Astrocyte (in vitro differentiated cells and primary cell): ENCODE measurements at regions not wholly inside any gene's neighbourhood (a gene's known extent, or its start where the extent isn't known, plus 50 kb on each side); places are given as distances from the start of the nearest gene placed in this dataset.

Experiments
- DNase-seq: peaks from one replicate; pipeline ENCODE4 v3.0.0-alpha.2; 2010; ENCODE audit warnings: low read depth
- FAIRE-seq: peaks from 2 replicates; lab custom pipeline; 2011; peaks lifted over from hg19 to GRCh38; lab: Jason Lieb, UNC
- H2AFZ ChIP-seq: 2 replicates; pipeline ENCODE4 v1.6.0; 2012; ENCODE audit warnings: low read depth, low read length, inconsistent platforms
- H3K27ac ChIP-seq: 2 replicates; pipeline ENCODE4 v1.5.1; 2011; ENCODE audit warnings: low read depth, low read length, inconsistent platforms
- H3K27me3 ChIP-seq: 2 replicates; pipeline ENCODE4 v1.6.0; 2011; ENCODE audit warnings: low read length, inconsistent platforms; ENCODE audit not compliant: insufficient read depth
- H3K36me3 ChIP-seq: 2 replicates; pipeline ENCODE4 v1.5.1; 2011; ENCODE audit warnings: low read length, inconsistent platforms; ENCODE audit not compliant: insufficient read depth
- H3K4me1 ChIP-seq: 2 replicates; pipeline ENCODE4 v1.5.1; 2011; ENCODE audit warnings: low read length, inconsistent platforms; ENCODE audit not compliant: insufficient read depth
- H3K4me2 ChIP-seq: 2 replicates; pipeline ENCODE4 v1.6.0; 2012; ENCODE audit warnings: low read length, inconsistent platforms
- H3K4me3 ChIP-seq: 2 replicates; pipeline ENCODE4 v1.5.1; 2011; ENCODE audit warnings: low read depth, mild to moderate bottlenecking, low read length, inconsistent platforms; ENCODE audit not compliant: insufficient read depth
- H3K79me2 ChIP-seq: 2 replicates; pipeline ENCODE4 v1.6.0; 2012; ENCODE audit warnings: mild to moderate bottlenecking, low read length, inconsistent platforms; ENCODE audit not compliant: insufficient read depth
- H3K9ac ChIP-seq: 2 replicates; pipeline ENCODE4 v1.6.0; 2012; ENCODE audit warnings: mild to moderate bottlenecking, low read length, inconsistent platforms
- H3K9me3 ChIP-seq: 2 replicates; pipeline ENCODE4 v1.5.1; 2012; ENCODE audit warnings: low read depth, mild to moderate bottlenecking, low read length, inconsistent platforms; ENCODE audit not compliant: insufficient read depth
- H4K20me1 ChIP-seq: 2 replicates; pipeline ENCODE4 v1.6.0; 2012; ENCODE audit warnings: low read length, inconsistent platforms; ENCODE audit not compliant: insufficient read depth
- H3K27ac Mint-ChIP-seq: one replicate; pipeline ENCODE4 v1.8.0; 2021; ENCODE audit warnings: mild to moderate bottlenecking, mixed read lengths; ENCODE audit not compliant: unreplicated experiment
- H3K27me3 Mint-ChIP-seq: one replicate; pipeline ENCODE4 v1.8.0; 2021; ENCODE audit warnings: low read depth, mixed read lengths; ENCODE audit not compliant: unreplicated experiment
- H3K36me3 Mint-ChIP-seq: one replicate; pipeline ENCODE4 v1.8.0; 2021; ENCODE audit warnings: low read depth, mixed read lengths; ENCODE audit not compliant: unreplicated experiment
- H3K4me1 Mint-ChIP-seq: one replicate; pipeline ENCODE4 v1.8.0; 2021; ENCODE audit warnings: low read depth, mixed read lengths; ENCODE audit not compliant: unreplicated experiment
- H3K4me3 Mint-ChIP-seq: one replicate; pipeline ENCODE4 v1.8.0; 2021; ENCODE audit warnings: mild to moderate bottlenecking, moderate library complexity, mixed read lengths; ENCODE audit not compliant: unreplicated experiment
- H3K9me3 Mint-ChIP-seq: one replicate; pipeline ENCODE4 v1.8.0; 2021; ENCODE audit warnings: mild to moderate bottlenecking, mixed read lengths; ENCODE audit not compliant: unreplicated experiment
- CTCF ChIP-seq: IDR thresholded peaks from 2 replicates; pipeline ENCODE4 v1.5.1; 2011; ENCODE audit warnings: low read depth, mild to moderate bottlenecking, inconsistent platforms, low read length, moderate library complexity; ENCODE audit not compliant: insufficient read depth
- EZH2 ChIP-seq: IDR thresholded peaks from 2 replicates; pipeline ENCODE4 v1.6.1; 2012; ENCODE audit warnings: mild to moderate bottlenecking, low read length, inconsistent platforms; ENCODE audit not compliant: insufficient read depth

GRCh38 chr5:124261848-124262247 lies 484.6 kb downstream of the ZNF608 start:
- Histone ChIP-seq H3K9ac (no peak overlapping the region), H3K79me2 (no peaks in the 10 kb centered on the region), H3K4me3 (no peak overlapping the region), H3K27ac (no peak overlapping the region), H3K4me2 (no peak overlapping the region), H2AFZ (no peak overlapping the region), H4K20me1 (no peaks in the 10 kb centered on the region), H3K27me3 (peaks cover 7% of the 10 kb centered on the region), H3K36me3 (no peaks in the 10 kb centered on the region), H3K4me1 (peaks cover 3% of the 10 kb centered on the region), H3K9me3 (no peaks in the 10 kb centered on the region)
- Mint-ChIP-seq H3K27ac (no peak overlapping the region), H3K27me3 (no peaks in the 10 kb centered on the region), H3K9me3 (no peaks in the 10 kb centered on the region), H3K4me3 (no peak overlapping the region), H3K36me3 (no peaks in the 10 kb centered on the region), H3K4me1 (no peaks in the 10 kb centered on the region)
- DNase-seq (no peak), FAIRE-seq (no peak)
- no peak for TF ChIP-seq CTCF
- TF ChIP-seq EZH2, result no peak

- Histone ChIP-seq H3K4me1 (peaks cover 3% of the 10 kb centered on the region), H3K36me3 (no peaks in the 10 kb centered on the region), H3K27ac (no peak overlapping the region), H3K79me2 (no peaks in the 10 kb centered on the region), H3K9ac (no peak overlapping the region), H3K27me3 (peaks cover 7% of the 10 kb centered on the region), H3K4me3 (no peak overlapping the region), H3K4me2 (no peak overlapping the region), H2AFZ (no peak overlapping the region), H3K9me3 (no peaks in the 10 kb centered on the region), H4K20me1 (no peaks in the 10 kb centered on the region)
- H3K9me3 Mint-ChIP-seq, result peaks cover 3% of the 10 kb centered on the region
- no peaks in the 10 kb centered on the region for H3K27me3 Mint-ChIP-seq
- no peak for DNase-seq
- no peak for FAIRE-seq
- no peak overlapping the region for H3K4me3 Mint-ChIP-seq
- H3K36me3 Mint-ChIP-seq, result no peaks in the 10 kb centered on the region
- no peaks in the 10 kb centered on the region for H3K4me1 Mint-ChIP-seq
- H3K27ac Mint-ChIP-seq, result no peak overlapping the region
- TF ChIP-seq CTCF (no peak), EZH2 (no peak)
These were observed 485.4 kb downstream of the ZNF608 start for GRCh38 chr5:124260921-124261515.

GRCh38 chr5:124259017-124259416 lies 487.4 kb downstream of the ZNF608 start:
- Histone ChIP-seq H3K4me1 (peaks cover 3% of the 10 kb centered on the region), H2AFZ (no peak overlapping the region), H3K9me3 (no peaks in the 10 kb centered on the region), H3K36me3 (no peaks in the 10 kb centered on the region), H3K4me2 (no peak overlapping the region), H3K4me3 (no peak overlapping the region), H3K27me3 (peaks cover 7% of the 10 kb centered on the region), H3K27ac (no peak overlapping the region), H3K9ac (no peak overlapping the region), H3K79me2 (no peaks in the 10 kb centered on the region), H4K20me1 (no peaks in the 10 kb centered on the region)
- Mint-ChIP-seq H3K27ac (no peak overlapping the region), H3K4me3 (no peak overlapping the region), H3K36me3 (no peaks in the 10 kb centered on the region), H3K27me3 (no peaks in the 10 kb centered on the region), H3K9me3 (peaks cover 6% of the 10 kb centered on the region), H3K4me1 (no peaks in the 10 kb centered on the region)
- DNase-seq (no peak), FAIRE-seq (no peak)
- no peak for TF ChIP-seq EZH2
- no peak for TF ChIP-seq CTCF
